ENCODE measurements at regions not wholly inside any gene's neighbourhood (a gene's known extent, or its start where the extent isn't known, plus 50 kb on each side); places are given as distances from the start of the nearest gene placed in this dataset.
A peak's percentile ranks its signal among the peaks of the same experiment; 100 is the strongest.

GRCh38 chr15:61295239-61295638, 66.1 kb upstream of the RORA start:
- TF ChIP-seq, protein P1, sequence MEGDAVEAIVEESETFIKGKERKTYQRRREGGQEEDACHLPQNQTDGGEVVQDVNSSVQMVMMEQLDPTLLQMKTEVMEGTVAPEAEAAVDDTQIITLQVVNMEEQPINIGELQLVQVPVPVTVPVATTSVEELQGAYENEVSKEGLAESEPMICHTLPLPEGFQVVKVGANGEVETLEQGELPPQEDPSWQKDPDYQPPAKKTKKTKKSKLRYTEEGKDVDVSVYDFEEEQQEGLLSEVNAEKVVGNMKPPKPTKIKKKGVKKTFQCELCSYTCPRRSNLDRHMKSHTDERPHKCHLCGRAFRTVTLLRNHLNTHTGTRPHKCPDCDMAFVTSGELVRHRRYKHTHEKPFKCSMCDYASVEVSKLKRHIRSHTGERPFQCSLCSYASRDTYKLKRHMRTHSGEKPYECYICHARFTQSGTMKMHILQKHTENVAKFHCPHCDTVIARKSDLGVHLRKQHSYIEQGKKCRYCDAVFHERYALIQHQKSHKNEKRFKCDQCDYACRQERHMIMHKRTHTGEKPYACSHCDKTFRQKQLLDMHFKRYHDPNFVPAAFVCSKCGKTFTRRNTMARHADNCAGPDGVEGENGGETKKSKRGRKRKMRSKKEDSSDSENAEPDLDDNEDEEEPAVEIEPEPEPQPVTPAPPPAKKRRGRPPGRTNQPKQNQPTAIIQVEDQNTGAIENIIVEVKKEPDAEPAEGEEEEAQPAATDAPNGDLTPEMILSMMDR (IDR thresholded peaks at IDR 0.05), result no peak
- TF ChIP-seq POLR2A (IDR thresholded peaks at IDR 0.05), result no peak
- peak; percentile 44 for TF ChIP-seq POLR2AphosphoS5 (IDR thresholded peaks at IDR 0.05)
